IMR-90 (cell line): ENCODE measurements at regions not wholly inside any gene's neighbourhood (a gene's known extent, or its start where the extent isn't known, plus 50 kb on each side); places are given as distances from the start of the nearest gene placed in this dataset.
"Not testable (repeated sequence)": the region's sequence is repeated elsewhere in the genome, so short reads cannot be mapped to it uniquely, and the experiment has no call there.

Experiments used
- ATAC-seq: fragments of 200-7000 bp; cut with Tn5 transposase; 2 replicates; pipeline ENCODE4 v1.9.1; 2020; ENCODE audit warnings: low read depth, mild to moderate bottlenecking, moderate library complexity
- BruUV-seq: library from RNA; stranded (reverse); fragments of 400-500 nt; replicated peaks from 2 replicates; lab custom pipeline; 2021; lab: Mats Ljungman, UMichigan
- CTCF ChIA-PET: fragments of 300-600 bp; formaldehyde crosslinking; extraction: SDS; loops from one replicate; lab custom pipeline; 2021; ENCODE audit warnings: antibody characterized with exemption; lab: Yijun Ruan, JAX
- POLR2A ChIA-PET: fragments of 300-600 bp; sonication (Branson Sonifier 250); formaldehyde crosslinking; loops from one replicate; lab custom pipeline; 2022; ENCODE audit warnings: antibody characterized with exemption; ENCODE audit not compliant: unreplicated experiment; lab: Charles Lee
- DNase-seq: peaks from one replicate; pipeline ENCODE4 v3.0.0; 2013
- H2AFZ ChIP-seq: replicated peaks from 2 replicates; pipeline ENCODE3; 2013; ENCODE audit warnings: low read length, mild to moderate bottlenecking; ENCODE audit not compliant: poor library complexity
- H2AK5ac ChIP-seq: 2 replicates; pipeline ENCODE4 v1.6.1; 2013; ENCODE audit warnings: low read depth, low read length, inconsistent platforms
- H2AK9ac ChIP-seq: replicated peaks from 2 replicates; pipeline ENCODE3; 2013; ENCODE audit warnings: mild to moderate bottlenecking, low read depth, low read length, moderate library complexity; ENCODE audit not compliant: poor library complexity
- H2BK120ac ChIP-seq: 2 replicates; pipeline ENCODE4 v1.6.1; 2013; ENCODE audit warnings: low read depth, low read length, inconsistent platforms
- H2BK15ac ChIP-seq: 3 replicates; pipeline ENCODE4 v1.6.1; 2013; ENCODE audit warnings: low read depth, low read length, inconsistent platforms
- H2BK20ac ChIP-seq: 2 replicates; pipeline ENCODE4 v1.6.1; 2013; ENCODE audit warnings: low read depth, mild to moderate bottlenecking, inconsistent platforms, low read length, moderate library complexity
- H2BK5ac ChIP-seq: 2 replicates; pipeline ENCODE4 v1.6.1; 2013; ENCODE audit warnings: mild to moderate bottlenecking, low read depth, low read length, inconsistent platforms; ENCODE audit not compliant: poor library complexity, severe bottlenecking
- H3K14ac ChIP-seq: replicated peaks from 2 replicates; pipeline ENCODE4 v1.6.1; 2013; ENCODE audit warnings: low read depth, low read length, inconsistent platforms
- H3K18ac ChIP-seq: 2 replicates; pipeline ENCODE4 v1.6.1; 2013; ENCODE audit warnings: low read depth, low read length, control low read depth
- H3K23ac ChIP-seq: 2 replicates; pipeline ENCODE4 v1.6.1; 2013; ENCODE audit warnings: low read depth, low read length, inconsistent platforms
- H3K27ac ChIP-seq: 2 replicates; pipeline ENCODE4 v1.5.1; 2013; ENCODE audit warnings: mild to moderate bottlenecking, control low read depth, low read length; ENCODE audit not compliant: insufficient read depth
- H3K27me3 ChIP-seq: 2 replicates; pipeline ENCODE4 v1.6.1; 2013; ENCODE audit warnings: low read length; ENCODE audit not compliant: control insufficient read depth, insufficient read depth
- H3K36me3 ChIP-seq: 2 replicates; pipeline ENCODE4 v1.6.1; 2013; ENCODE audit warnings: low read length, mixed read lengths; ENCODE audit not compliant: control insufficient read depth, insufficient read depth
- H3K4ac ChIP-seq: 2 replicates; pipeline ENCODE4 v1.6.1; 2013; ENCODE audit warnings: low read depth, low read length, inconsistent platforms
- H3K4me1 ChIP-seq: 2 replicates; pipeline ENCODE4 v1.6.1; 2013; ENCODE audit warnings: low read length, mixed read lengths; ENCODE audit not compliant: control insufficient read depth, insufficient read depth
- H3K4me2 ChIP-seq: 2 replicates; pipeline ENCODE4 v1.6.1; 2013; ENCODE audit warnings: low read depth, mild to moderate bottlenecking, control low read depth, low read length, moderate library complexity
- H3K4me3 ChIP-seq: 2 replicates; pipeline ENCODE4 v1.5.1; 2013; ENCODE audit warnings: low read depth, mild to moderate bottlenecking, control low read depth, low read length, moderate library complexity; ENCODE audit not compliant: insufficient read depth
- H3K56ac ChIP-seq: 2 replicates; pipeline ENCODE4 v1.6.1; 2013; ENCODE audit warnings: low read length, inconsistent platforms; ENCODE audit not compliant: insufficient read depth; ENCODE audit errors: extremely low read depth
- H3K79me1 ChIP-seq, 2 experiments: 2 replicates each; pipeline ENCODE4 v1.6.1; 2013; ENCODE audit warnings: low read length in 2 of 2, inconsistent platforms in 1 of 2, low read depth in 1 of 2
- H3K9ac ChIP-seq: 2 replicates; pipeline ENCODE4 v1.6.1; 2013; ENCODE audit warnings: low read depth, low read length, control low read depth
- H3K9me1 ChIP-seq: 2 replicates; pipeline ENCODE4 v1.6.1; 2013; ENCODE audit warnings: low read length, inconsistent platforms; ENCODE audit not compliant: insufficient read depth
- H3K9me3 ChIP-seq: 2 replicates; pipeline ENCODE4 v1.6.1; 2013; ENCODE audit warnings: low read length; ENCODE audit not compliant: control insufficient read depth, insufficient read depth
- H4K20me1 ChIP-seq: 2 replicates; pipeline ENCODE4 v1.6.1; 2013; ENCODE audit warnings: low read length, inconsistent platforms; ENCODE audit not compliant: insufficient read depth
- H4K5ac ChIP-seq: 2 replicates; pipeline ENCODE4 v1.6.1; 2013; ENCODE audit warnings: mild to moderate bottlenecking, low read depth, low read length, control low read depth
- H4K8ac ChIP-seq, 2 experiments: 2 replicates each; pipeline ENCODE4 v1.6.1; 2013; ENCODE audit warnings: low read depth in 2 of 2, low read length in 2 of 2, control low read depth in 1 of 2, inconsistent platforms in 1 of 2
- H4K91ac ChIP-seq: 2 replicates; pipeline ENCODE4 v1.6.1; 2013; ENCODE audit warnings: low read depth, low read length, inconsistent platforms; ENCODE audit not compliant: insufficient read depth
- CEBPB ChIP-seq: IDR thresholded peaks from 2 replicates; pipeline ENCODE4 v1.6.1; 2012; ENCODE audit warnings: low read depth, low read length, improper control_type of control experiment
- WGBS, 2 experiments: methylation state at CpG; one replicate each; pipeline versions ENCODE4 v1.1.5 to v1.1.7; 2013; ENCODE audit warnings: missing lambda C conversion rate in 2 of 2; ENCODE audit not compliant: insufficient read length in 1 of 2; ENCODE audit errors: extremely low coverage in 2 of 2; 5-methylcytosine and 5-hydroxymethylcytosine counted together
- dilution Hi-C: fragments of 300-500 bp; cut with HindIII; formaldehyde crosslinking; loops from one replicate; pipeline ENCODE4 v1.14.3; 2018; ENCODE audit warnings: low sequenced_read_pairs; ENCODE audit not compliant: unreplicated experiment
- in situ Hi-C: fragments of 300-500 bp; cut with MboI; formaldehyde crosslinking; loops from 3 replicates; pipeline ENCODE4 v1.14.3; 2019; ENCODE audit warnings: low sequenced_read_pairs, inconsistent platforms, mixed read lengths
- intact Hi-C: fragments of 100-400 bp; cut with micrococcal nuclease; formaldehyde crosslinking; loops from 2 replicates; pipeline ENCODE4 v1.10.0; 2022

GRCh38 chr2:87184260-87184659 lies 162.6 kb upstream of the PLGLB1 start:
- dilution Hi-C loops, H4K5ac ChIP-seq, H2AK5ac ChIP-seq, H3K56ac ChIP-seq, H2BK5ac ChIP-seq, H2BK15ac ChIP-seq, H3K18ac ChIP-seq, H3K4me2 ChIP-seq, ATAC-seq, H2AK9ac ChIP-seq, H4K20me1 ChIP-seq, H3K9ac ChIP-seq, in situ Hi-C loops, H3K79me1 ChIP-seq, H2BK120ac ChIP-seq, DNase-seq, POLR2A ChIA-PET, H3K9me3 ChIP-seq, H3K4me3 ChIP-seq, H3K9me1 ChIP-seq, H4K8ac ChIP-seq, H4K91ac ChIP-seq, H3K14ac ChIP-seq, H3K23ac ChIP-seq, H3K27ac ChIP-seq, H3K27me3 ChIP-seq, BruUV-seq, intact Hi-C loops, CTCF ChIA-PET, H3K4ac ChIP-seq, H3K4me1 ChIP-seq, H2AFZ ChIP-seq, H3K36me3 ChIP-seq, H2BK20ac ChIP-seq: not testable (repeated sequence)
- peak; percentile 40 for TF ChIP-seq CEBPB
- no CpG with 5 or more reads among the region's 3 CpGs for WGBS, 2 experiments

DNA sequence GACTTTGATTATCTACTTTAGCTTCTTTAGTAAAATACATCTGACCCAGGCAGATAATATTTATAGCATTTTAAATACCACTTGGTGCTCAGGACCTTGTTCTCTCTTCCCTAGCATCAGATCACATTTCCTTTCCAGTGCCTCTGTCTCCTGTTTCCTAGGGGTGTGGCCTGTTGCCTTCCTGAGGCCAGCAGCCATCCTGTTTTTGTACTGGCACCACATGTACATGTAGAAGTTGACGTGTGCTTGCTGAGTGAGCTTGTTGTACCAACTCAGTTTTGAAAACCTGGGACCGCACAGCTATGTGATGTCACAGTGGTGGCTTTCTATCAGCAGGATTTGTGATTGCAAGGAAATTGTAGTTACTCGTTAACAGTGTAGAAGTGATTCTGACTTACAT lies 167.6 kb upstream of the PLGLB1 start:
- H2AK5ac ChIP-seq, H2BK20ac ChIP-seq, H3K56ac ChIP-seq, intact Hi-C loops, DNase-seq, H2BK5ac ChIP-seq, H2BK120ac ChIP-seq, H3K14ac ChIP-seq, dilution Hi-C loops, H4K5ac ChIP-seq, H3K9me1 ChIP-seq, CTCF ChIA-PET, H4K20me1 ChIP-seq, H3K79me1 ChIP-seq, BruUV-seq, H3K4me2 ChIP-seq, H3K27me3 ChIP-seq, H3K23ac ChIP-seq, H3K18ac ChIP-seq, H3K36me3 ChIP-seq, H4K8ac ChIP-seq, H2AFZ ChIP-seq, POLR2A ChIA-PET, H3K9ac ChIP-seq, H3K4me3 ChIP-seq, H3K4me1 ChIP-seq, in situ Hi-C loops, H2BK15ac ChIP-seq, H2AK9ac ChIP-seq, H3K27ac ChIP-seq, H3K4ac ChIP-seq, H4K91ac ChIP-seq, H3K9me3 ChIP-seq: not testable (repeated sequence)
- ATAC-seq = 0 out of 2 replicates have a peak, but pooled peaks have one; percentile 17
- no CpG with 5 or more reads among the region's 3 CpGs for WGBS, 2 experiments
